ENCODE measurements at regions not wholly inside any gene's neighbourhood (a gene's known extent, or its start where the extent isn't known, plus 50 kb on each side); places are given as distances from the start of the nearest gene placed in this dataset.

DNA sequence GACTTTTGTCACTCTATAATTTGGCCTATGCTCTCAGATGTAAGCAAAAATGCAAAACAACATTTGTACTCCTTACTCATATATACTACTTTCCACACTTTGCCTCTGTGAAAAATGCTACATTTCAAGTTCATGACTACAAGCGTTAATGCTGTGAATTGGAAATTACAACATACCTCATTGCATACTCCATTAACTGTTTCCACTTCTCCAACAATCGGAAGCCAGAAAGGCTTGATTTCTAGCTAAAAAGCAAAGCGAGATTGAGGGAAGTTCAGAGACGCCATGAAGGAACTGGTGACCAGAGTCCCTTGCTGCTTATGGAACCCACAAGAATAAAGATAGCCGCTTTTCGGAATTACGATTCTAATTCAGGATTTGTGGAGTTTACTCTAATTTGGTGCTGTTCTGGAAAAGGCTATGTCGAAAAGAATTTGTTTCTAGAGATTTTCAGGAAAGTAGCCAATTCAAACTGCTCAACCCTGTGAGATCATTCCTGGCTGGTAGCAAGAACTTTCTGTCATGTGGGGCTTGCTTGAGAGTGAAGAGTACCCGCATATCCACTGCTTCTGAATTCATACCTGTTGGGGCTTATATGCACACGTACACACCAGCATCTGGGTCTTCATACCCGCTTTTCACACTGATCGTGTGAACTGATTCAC lies 98.0 kb upstream of the CITED2 start:
- no peak for DNase-seq
- Histone ChIP-seq H3K4me3 (no peak overlapping the region), H3K9me3 (no peaks in the 10 kb centered on the region), H3K27ac (peak overlapping the region in 1 of 4 donors; percentile 28), H3K4me1 (no peaks in the 10 kb centered on the region), H3K27me3 (no peaks in the 10 kb centered on the region), H3K36me3 (no peaks in the 10 kb centered on the region)
- TF ChIP-seq, protein P1, sequence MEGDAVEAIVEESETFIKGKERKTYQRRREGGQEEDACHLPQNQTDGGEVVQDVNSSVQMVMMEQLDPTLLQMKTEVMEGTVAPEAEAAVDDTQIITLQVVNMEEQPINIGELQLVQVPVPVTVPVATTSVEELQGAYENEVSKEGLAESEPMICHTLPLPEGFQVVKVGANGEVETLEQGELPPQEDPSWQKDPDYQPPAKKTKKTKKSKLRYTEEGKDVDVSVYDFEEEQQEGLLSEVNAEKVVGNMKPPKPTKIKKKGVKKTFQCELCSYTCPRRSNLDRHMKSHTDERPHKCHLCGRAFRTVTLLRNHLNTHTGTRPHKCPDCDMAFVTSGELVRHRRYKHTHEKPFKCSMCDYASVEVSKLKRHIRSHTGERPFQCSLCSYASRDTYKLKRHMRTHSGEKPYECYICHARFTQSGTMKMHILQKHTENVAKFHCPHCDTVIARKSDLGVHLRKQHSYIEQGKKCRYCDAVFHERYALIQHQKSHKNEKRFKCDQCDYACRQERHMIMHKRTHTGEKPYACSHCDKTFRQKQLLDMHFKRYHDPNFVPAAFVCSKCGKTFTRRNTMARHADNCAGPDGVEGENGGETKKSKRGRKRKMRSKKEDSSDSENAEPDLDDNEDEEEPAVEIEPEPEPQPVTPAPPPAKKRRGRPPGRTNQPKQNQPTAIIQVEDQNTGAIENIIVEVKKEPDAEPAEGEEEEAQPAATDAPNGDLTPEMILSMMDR (IDR thresholded peaks at IDR 0.05), result no peak

DNA sequence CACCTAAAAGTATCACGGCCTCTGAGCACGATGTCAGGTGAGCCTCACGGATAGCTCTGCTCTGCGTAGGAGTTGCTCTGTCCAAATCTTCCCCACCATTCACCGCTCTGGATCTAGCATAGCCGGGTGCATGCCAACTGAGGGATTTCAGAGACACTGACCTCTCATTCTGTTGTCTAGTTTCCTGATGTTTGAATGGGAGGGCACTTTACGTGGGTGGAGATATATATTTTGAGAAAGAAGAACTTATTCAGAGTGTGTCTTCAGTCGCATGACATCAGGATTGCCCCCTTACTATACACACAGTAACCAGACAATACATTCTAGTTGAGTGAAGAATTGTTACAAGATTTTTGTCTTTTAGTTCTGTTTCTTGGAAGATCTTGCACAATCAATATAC lies 96.5 kb upstream of the CITED2 start:
- TF ChIP-seq POLR2A (IDR thresholded peaks at IDR 0.05), result no peak
- TF ChIP-seq, protein P1 (IDR thresholded peaks at IDR 0.05), result no peak
- no peaks in the 10 kb centered on the region for H3K4me1 ChIP-seq
- H3K4me3 ChIP-seq, result no peak overlapping the region
- H3K36me3 ChIP-seq, result no peaks in the 10 kb centered on the region
- no peak overlapping the region for H3K27ac ChIP-seq
- no peaks in the 10 kb centered on the region for H3K9me3 ChIP-seq
- H3K27me3 ChIP-seq, result no peaks in the 10 kb centered on the region
- DNase-seq, result no peak

DNA sequence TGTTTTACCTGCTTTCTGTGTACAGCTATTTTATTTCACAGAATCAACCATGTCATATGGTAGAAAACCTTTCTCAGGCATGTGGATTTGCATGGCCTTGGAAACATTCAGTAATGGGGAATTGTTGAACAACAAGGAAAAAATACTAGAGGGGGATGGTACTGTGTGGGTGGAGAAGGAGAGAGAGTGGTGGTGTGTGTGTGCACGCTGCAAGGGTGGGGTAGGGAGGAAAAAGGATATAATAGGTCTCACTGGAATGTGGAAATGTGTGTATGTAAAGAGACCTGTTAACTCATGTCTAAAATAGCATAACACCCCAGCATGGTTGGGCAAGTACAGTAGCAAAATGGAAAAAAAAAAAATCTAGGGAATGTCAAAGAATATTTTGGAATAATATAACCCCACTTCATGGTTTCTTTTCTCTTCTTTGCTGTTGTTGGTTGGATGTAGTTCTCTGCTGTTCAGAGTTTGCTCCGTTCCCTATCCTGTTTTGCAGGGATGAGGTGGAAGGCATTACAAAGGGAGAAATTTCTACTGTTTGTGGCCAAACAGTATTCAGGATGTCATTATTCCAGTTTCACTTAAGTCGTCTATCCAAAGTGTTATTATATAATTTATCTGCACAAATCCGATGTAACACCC lies 93.9 kb upstream of the CITED2 start:
- no peaks in the 10 kb centered on the region for H3K9me3 ChIP-seq
- no peaks in the 10 kb centered on the region for H3K4me1 ChIP-seq
- no peak for DNase-seq
- no peaks in the 10 kb centered on the region for H3K27me3 ChIP-seq
- TF ChIP-seq, protein P1 (IDR thresholded peaks at IDR 0.05), result no peak
- TF ChIP-seq POLR2A (IDR thresholded peaks at IDR 0.05), result no peak
- no peak overlapping the region for H3K27ac ChIP-seq
- no peaks in the 10 kb centered on the region for H3K36me3 ChIP-seq
- H3K4me3 ChIP-seq, result no peak overlapping the region

DNA sequence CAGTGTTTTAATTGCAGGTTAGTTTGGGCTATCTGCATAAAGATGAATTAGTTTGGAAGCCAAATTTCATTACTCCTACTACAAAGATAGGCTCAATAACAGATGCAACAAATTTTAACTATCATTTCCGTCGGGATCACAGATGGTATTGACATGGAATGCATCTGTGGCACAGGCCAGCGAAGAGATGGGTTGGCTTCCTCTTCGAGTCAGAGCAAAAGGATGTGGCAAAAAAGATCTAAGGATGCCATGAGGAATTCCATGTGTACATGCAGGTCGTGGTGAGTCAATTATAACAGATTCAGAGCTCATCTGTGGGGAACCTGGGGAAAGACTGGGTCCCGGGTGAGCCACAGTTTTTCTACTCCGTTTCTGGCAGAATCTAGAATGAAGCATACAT lies 83.0 kb upstream of the CITED2 start:
- Histone ChIP-seq H3K9me3 (no peaks in the 10 kb centered on the region), H3K27me3 (no peaks in the 10 kb centered on the region), H3K36me3 (no peaks in the 10 kb centered on the region), H3K27ac (no peak overlapping the region), H3K4me1 (no peaks in the 10 kb centered on the region), H3K4me3 (no peak overlapping the region)
- TF ChIP-seq, protein P1 (IDR thresholded peaks at IDR 0.05), result no peak
- TF ChIP-seq POLR2A (IDR thresholded peaks at IDR 0.05), result no peak
- no peak for DNase-seq

DNA sequence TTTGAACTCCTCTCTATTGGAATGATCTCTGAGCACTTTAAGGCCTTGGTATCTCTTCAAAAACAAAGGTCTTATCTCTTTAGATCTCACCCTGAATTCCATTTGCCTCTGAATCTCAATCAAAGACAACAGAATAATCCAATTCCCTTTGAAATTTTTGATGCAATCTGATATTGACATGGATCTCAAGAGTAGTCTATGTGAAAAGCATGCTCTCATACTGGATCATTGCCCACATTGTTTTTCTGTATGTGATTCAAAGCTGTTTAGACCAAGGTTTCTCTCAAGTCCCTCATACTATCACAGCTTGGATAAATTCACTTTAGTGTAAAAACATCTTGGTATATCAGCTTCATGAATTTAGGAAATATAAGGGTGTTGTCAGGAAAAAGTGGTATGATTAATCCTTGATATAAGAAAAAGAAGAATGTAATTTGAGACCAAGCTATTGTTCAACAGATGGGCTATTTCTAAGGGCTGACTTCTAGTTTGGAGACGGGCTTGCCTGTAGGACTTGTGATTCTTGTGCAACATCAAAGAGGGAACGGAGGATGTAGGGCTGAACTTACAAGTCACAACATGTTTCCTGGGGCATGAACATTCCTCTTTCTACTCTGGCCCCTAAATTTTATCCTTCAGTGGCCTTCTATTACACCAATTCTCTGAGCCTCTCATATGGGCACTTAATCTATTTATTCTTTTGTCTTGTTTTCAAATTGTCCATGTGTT lies 77.9 kb upstream of the CITED2 start:
- TF ChIP-seq, protein P1 (IDR thresholded peaks at IDR 0.05), result no peak
- no peak for TF ChIP-seq POLR2A (IDR thresholded peaks at IDR 0.05)
- DNase-seq, result no peak
- H3K27ac ChIP-seq, result no peak overlapping the region
- no peaks in the 10 kb centered on the region for H3K4me1 ChIP-seq
- H3K4me3 ChIP-seq, result no peak overlapping the region
- H3K36me3 ChIP-seq, result no peaks in the 10 kb centered on the region
- H3K27me3 ChIP-seq, result no peaks in the 10 kb centered on the region
- no peaks in the 10 kb centered on the region for H3K9me3 ChIP-seq

All from Peyer's patch (tissue), 4 donors.